GM10266 (cell line): ENCODE measurements at regions not wholly inside any gene's neighbourhood (a gene's known extent, or its start where the extent isn't known, plus 50 kb on each side); places are given as distances from the start of the nearest gene placed in this dataset.

Experiments used
- DNase-seq: peaks from one replicate; pipeline ENCODE4 v3.0.0; 2012; ENCODE audit errors: extremely low spot score
- TF ChIP-seq, protein P1 (sequence below): IDR thresholded peaks from 2 replicates; pipeline ENCODE4 v1.5.1; 2012; ENCODE audit warnings: mild to moderate bottlenecking, low read depth; ENCODE audit not compliant: control insufficient read depth, insufficient read depth; ENCODE audit errors: missing control alignments

- no peak for DNase-seq
- TF ChIP-seq, protein P1, sequence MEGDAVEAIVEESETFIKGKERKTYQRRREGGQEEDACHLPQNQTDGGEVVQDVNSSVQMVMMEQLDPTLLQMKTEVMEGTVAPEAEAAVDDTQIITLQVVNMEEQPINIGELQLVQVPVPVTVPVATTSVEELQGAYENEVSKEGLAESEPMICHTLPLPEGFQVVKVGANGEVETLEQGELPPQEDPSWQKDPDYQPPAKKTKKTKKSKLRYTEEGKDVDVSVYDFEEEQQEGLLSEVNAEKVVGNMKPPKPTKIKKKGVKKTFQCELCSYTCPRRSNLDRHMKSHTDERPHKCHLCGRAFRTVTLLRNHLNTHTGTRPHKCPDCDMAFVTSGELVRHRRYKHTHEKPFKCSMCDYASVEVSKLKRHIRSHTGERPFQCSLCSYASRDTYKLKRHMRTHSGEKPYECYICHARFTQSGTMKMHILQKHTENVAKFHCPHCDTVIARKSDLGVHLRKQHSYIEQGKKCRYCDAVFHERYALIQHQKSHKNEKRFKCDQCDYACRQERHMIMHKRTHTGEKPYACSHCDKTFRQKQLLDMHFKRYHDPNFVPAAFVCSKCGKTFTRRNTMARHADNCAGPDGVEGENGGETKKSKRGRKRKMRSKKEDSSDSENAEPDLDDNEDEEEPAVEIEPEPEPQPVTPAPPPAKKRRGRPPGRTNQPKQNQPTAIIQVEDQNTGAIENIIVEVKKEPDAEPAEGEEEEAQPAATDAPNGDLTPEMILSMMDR, result no peak
Observed at GRCh38 chr20:4542270-4542669, 144.0 kb upstream of the PRNP start.

DNA sequence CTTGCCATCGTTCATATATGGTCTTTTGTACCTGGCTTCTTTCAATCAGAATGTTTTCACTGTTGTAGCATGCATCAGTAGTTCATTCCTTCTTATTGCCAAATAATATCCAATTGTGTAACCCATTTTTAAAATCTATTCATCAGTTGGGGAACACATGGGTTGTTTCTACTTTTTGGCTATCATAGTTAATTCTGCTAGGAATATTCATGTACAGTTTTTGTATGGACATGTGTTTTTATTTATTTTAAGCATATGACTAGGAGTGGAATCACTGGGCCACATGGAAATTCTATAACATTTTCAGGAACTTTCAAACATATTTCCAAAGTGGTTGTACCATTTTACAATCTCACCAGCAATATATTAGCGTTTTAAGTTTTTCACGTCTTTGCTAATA, 151.9 kb upstream of the PRNP start:
- no peak for DNase-seq
- TF ChIP-seq, protein P1, result no peak

GRCh38 chr20:4533368-4534133, 152.7 kb upstream of the PRNP start:
- TF ChIP-seq, protein P1, result no peak
- no peak for DNase-seq

DNA sequence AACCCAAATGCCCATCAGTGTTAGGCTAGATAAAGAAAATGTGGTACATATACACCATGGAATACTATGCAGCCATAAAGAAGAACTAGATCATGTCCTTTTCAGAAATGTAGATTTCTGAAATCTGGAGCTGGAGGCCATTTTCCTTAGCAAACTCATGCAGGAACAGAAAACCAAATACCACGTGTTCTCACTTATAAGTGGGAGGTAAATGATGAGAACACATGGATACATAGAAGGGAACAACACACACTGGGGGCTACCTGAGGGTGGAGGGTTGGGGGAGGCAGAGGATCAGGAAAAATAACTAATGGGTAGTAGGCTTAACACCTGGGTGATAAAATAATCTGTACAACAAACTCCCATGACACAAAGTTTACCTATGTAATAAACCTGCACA, 153.5 kb upstream of the PRNP start:
- TF ChIP-seq, protein P1, result no peak

GRCh38 chr20:4524792-4525191, 161.5 kb upstream of the PRNP start:
- TF ChIP-seq, protein P1, result no peak
- no peak for DNase-seq

More for the DNA sequence above, 153.5 kb upstream of the PRNP start:
- DNase-seq, result no peak

DNA sequence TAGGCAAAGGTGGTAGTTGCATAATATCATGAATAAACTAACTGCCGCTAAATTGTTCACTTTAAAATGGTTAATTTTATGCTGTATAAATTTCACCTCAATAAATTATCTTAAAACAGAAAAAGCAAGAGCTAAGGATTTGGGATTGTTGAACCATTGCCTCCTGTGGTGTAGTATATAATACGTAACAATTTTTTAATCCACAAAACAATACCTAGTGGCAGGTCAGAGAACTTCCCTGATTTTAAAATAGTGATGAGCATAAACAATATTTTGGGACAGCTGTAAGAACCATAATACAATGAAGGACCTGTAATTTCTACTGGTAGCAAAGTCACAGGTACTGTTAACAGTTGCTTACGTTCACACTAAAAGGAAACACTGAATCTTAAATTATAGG, 161.9 kb upstream of the PRNP start:
- TF ChIP-seq, protein P1, result no peak
- no peak for DNase-seq

DNA sequence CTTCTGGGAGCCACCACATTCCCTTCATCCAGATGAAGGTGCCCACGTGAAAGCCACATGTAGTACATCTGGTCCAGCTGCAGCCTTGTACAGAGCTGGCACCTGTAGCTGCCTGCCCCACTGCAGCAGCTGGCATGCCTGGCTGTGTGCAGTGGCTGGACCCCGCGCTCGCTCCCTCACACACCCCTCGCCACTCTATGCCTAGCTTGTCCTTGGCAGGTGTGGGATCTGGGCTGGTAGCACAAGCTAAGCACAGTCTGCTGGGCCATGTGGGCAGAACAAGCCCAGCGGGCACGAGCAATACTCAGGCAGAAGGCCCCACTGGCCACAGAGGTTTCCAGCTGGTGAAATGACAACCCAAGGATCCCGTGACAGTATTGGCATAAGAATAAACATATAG, 163.9 kb upstream of the PRNP start:
- TF ChIP-seq, protein P1, result no peak
- no peak for DNase-seq
